ENCODE measurements at regions not wholly inside any gene's neighbourhood (a gene's known extent, or its start where the extent isn't known, plus 50 kb on each side); places are given as distances from the start of the nearest gene placed in this dataset.

- Histone ChIP-seq H4K20me1 (ENCODE audit: insufficient read depth, low read length) (no peaks in the 10 kb centered on the region), H3K4me3 (ENCODE audit: insufficient read depth, low read depth, low read length) (no peak overlapping the region), H4K5ac (ENCODE audit: low read depth, low read length) (no peak overlapping the region), H2AK9ac (replicated peaks; ENCODE audit: low read depth, low read length, poor library complexity) (no peak overlapping the region), H2BK5ac (ENCODE audit: low read depth, low read length, poor library complexity, severe bottlenecking) (no peak overlapping the region), H3K4ac (ENCODE audit: low read depth, low read length) (no peak overlapping the region), H3K9ac (ENCODE audit: low read depth, low read length) (no peak overlapping the region), H2AK5ac (ENCODE audit: low read depth, low read length) (no peak overlapping the region), H3K18ac (ENCODE audit: low read depth, low read length) (no peak overlapping the region), H3K4me2 (ENCODE audit: low read depth, low read length) (no peak overlapping the region), H3K14ac (replicated peaks; ENCODE audit: low read depth, low read length) (no peak overlapping the region), H2BK20ac (ENCODE audit: low read depth, low read length) (no peak overlapping the region), H3K36me3 (ENCODE audit: control insufficient read depth, insufficient read depth, low read length) (no peaks in the 10 kb centered on the region), H2BK15ac (ENCODE audit: low read depth, low read length) (no peak overlapping the region), H2BK120ac (ENCODE audit: low read depth, low read length) (no peak overlapping the region), H3K56ac (ENCODE audit: extremely low read depth, insufficient read depth, low read length) (no peak overlapping the region), H4K91ac (ENCODE audit: insufficient read depth, low read depth, low read length) (no peak overlapping the region), H3K9me1 (ENCODE audit: insufficient read depth, low read length) (no peaks in the 10 kb centered on the region; the same call in 1 of the 2 replicates), H3K79me1 (ENCODE audit: low read depth in 1 of 2, low read length in 2 of 2) (no peaks in the 10 kb centered on the region), H3K27me3 (ENCODE audit: control insufficient read depth, insufficient read depth, low read length) (peaks cover 2% of the 10 kb centered on the region; the same call in 1 of the 2 replicates), H3K4me1 (ENCODE audit: control insufficient read depth, insufficient read depth, low read length) (peaks cover 2% of the 10 kb centered on the region), H3K23ac (ENCODE audit: low read depth, low read length) (no peak overlapping the region), H3K27ac (ENCODE audit: insufficient read depth, low read length) (no peak overlapping the region), H3K9me3 (ENCODE audit: control insufficient read depth, insufficient read depth, low read length) (no peaks in the 10 kb centered on the region), H4K8ac (ENCODE audit: low read depth in 2 of 2, low read length in 2 of 2) (no peak overlapping the region), H2AFZ (replicated peaks; ENCODE audit: low read length, poor library complexity) (no peak overlapping the region)
- DNase-seq (no peak), ATAC-seq (ENCODE audit: low read depth) (no peak)
- dilution Hi-C loops (cut with HindIII; ENCODE audit: low sequenced_read_pairs, unreplicated experiment), result no loop called here
- CTCF ChIA-PET, result interaction anchor here (1.1 kb wide), 1 partner anchor 8 kb away, joined by 7 read pairs; no protein-coding TSS in a partner anchor
- POLR2A ChIA-PET (ENCODE audit: unreplicated experiment), result no interaction called here
- in situ Hi-C loops (cut with MboI; ENCODE audit: low sequenced_read_pairs), result no loop called here
- no CpG with 5 or more reads among the region's 3 CpGs for WGBS, 2 experiments (ENCODE audit: extremely low coverage in 2 of 2, insufficient read length in 1 of 2)
- intact Hi-C loops (cut with micrococcal nuclease), result no loop called here
- no peak for TF ChIP-seq CTCF (conservative IDR thresholded peaks at IDR 0.05; ENCODE audit: low read depth, low read length)
- no peak for TF ChIP-seq SMC3 (IDR thresholded peaks at IDR 0.05; ENCODE audit: low read depth, low read length)
- TF ChIP-seq ELK1 (IDR thresholded peaks at IDR 0.05; ENCODE audit: borderline replicate concordance, low read depth, low read length), result no peak
- no peak for TF ChIP-seq FOS (IDR thresholded peaks at IDR 0.05; ENCODE audit: low read depth, low read length)
- no peak for TF ChIP-seq RFX5 (IDR thresholded peaks at IDR 0.05; ENCODE audit: low read depth, low read length)
- no peak for TF ChIP-seq MAZ (IDR thresholded peaks at IDR 0.05; ENCODE audit: borderline replicate concordance, low read depth, low read length)
- no peak for TF ChIP-seq RCOR1 (IDR thresholded peaks at IDR 0.05; ENCODE audit: insufficient replicate concordance, low read length)
- no peak for TF ChIP-seq MAFK (IDR thresholded peaks at IDR 0.05; ENCODE audit: low read depth, low read length)
- TF ChIP-seq CHD1 (IDR thresholded peaks at IDR 0.05; ENCODE audit: low read depth, low read length), result no peak
- TF ChIP-seq NFE2L2 (IDR thresholded peaks at IDR 0.05; ENCODE audit: low read depth, low read length), result no peak
- TF ChIP-seq CEBPB (IDR thresholded peaks at IDR 0.05; ENCODE audit: low read depth, low read length), result no peak
- no peak for TF ChIP-seq USF2 (IDR thresholded peaks at IDR 0.05; ENCODE audit: low read depth, low read length)
- BruUV-seq (replicated peaks), result no TSS peak
Measured at GRCh38 chr6:16873698-16874097, 112.4 kb upstream of the ATXN1 start.
